ENCODE measurements at regions not wholly inside any gene's neighbourhood (a gene's known extent, or its start where the extent isn't known, plus 50 kb on each side); places are given as distances from the start of the nearest gene placed in this dataset.

DNA sequence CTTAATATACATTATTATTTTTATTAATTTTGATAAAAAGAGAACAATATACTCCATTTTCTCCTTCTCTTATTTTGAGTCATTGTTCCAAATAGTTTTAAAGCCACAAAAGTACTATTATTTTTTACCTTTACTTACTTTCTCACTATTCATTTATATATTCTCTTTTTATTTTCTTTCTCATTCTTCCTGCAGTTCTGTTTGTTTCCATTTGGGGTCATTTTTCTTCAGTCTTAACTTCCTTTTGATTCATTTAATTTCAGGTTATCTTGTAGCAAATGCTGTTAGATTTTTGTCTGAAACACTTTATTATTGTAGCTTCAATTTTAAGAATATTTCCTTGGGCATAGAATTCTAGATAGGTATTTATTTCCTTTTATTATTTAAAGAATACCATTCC lies 438.6 kb upstream of the EPHA5 start:
- H3K4me1 ChIP-seq (ENCODE audit: insufficient read depth, low read length): no peaks in the 10 kb centered on the region
- Mint-ChIP-seq H3K9me3 (ENCODE audit: unreplicated experiment) (no peaks in the 10 kb centered on the region), H3K4me3 (ENCODE audit: unreplicated experiment) (no peak overlapping the region), H3K27ac (ENCODE audit: unreplicated experiment) (no peak overlapping the region), H3K27me3 (ENCODE audit: low read depth, unreplicated experiment) (no peaks in the 10 kb centered on the region), H3K4me1 (ENCODE audit: low read depth, unreplicated experiment) (no peaks in the 10 kb centered on the region), H3K36me3 (ENCODE audit: low read depth, unreplicated experiment) (no peaks in the 10 kb centered on the region)
- H3K4me2 ChIP-seq (ENCODE audit: low read length): no peak overlapping the region
- FAIRE-seq (no peak), DNase-seq (ENCODE audit: low read depth) (no peak)
- no peaks in the 10 kb centered on the region for H3K27me3 ChIP-seq (ENCODE audit: insufficient read depth, low read length)
- no peaks in the 10 kb centered on the region for H3K79me2 ChIP-seq (ENCODE audit: insufficient read depth, low read length)
- H3K27ac ChIP-seq (ENCODE audit: low read depth, low read length): no peak overlapping the region
- no peak overlapping the region for H2AFZ ChIP-seq (ENCODE audit: low read depth, low read length)
- H4K20me1 ChIP-seq (ENCODE audit: insufficient read depth, low read length): no peaks in the 10 kb centered on the region
- no peaks in the 10 kb centered on the region for H3K9me3 ChIP-seq (ENCODE audit: insufficient read depth, low read depth, low read length)
- TF ChIP-seq, protein P1, sequence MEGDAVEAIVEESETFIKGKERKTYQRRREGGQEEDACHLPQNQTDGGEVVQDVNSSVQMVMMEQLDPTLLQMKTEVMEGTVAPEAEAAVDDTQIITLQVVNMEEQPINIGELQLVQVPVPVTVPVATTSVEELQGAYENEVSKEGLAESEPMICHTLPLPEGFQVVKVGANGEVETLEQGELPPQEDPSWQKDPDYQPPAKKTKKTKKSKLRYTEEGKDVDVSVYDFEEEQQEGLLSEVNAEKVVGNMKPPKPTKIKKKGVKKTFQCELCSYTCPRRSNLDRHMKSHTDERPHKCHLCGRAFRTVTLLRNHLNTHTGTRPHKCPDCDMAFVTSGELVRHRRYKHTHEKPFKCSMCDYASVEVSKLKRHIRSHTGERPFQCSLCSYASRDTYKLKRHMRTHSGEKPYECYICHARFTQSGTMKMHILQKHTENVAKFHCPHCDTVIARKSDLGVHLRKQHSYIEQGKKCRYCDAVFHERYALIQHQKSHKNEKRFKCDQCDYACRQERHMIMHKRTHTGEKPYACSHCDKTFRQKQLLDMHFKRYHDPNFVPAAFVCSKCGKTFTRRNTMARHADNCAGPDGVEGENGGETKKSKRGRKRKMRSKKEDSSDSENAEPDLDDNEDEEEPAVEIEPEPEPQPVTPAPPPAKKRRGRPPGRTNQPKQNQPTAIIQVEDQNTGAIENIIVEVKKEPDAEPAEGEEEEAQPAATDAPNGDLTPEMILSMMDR (IDR thresholded peaks at IDR 0.05; ENCODE audit: insufficient read depth, low read depth, low read length): no peak
- TF ChIP-seq EZH2 (IDR thresholded peaks at IDR 0.05; ENCODE audit: insufficient read depth, low read length): no peak
- H3K4me3 ChIP-seq (ENCODE audit: insufficient read depth, low read depth, low read length): no peak overlapping the region
- H3K36me3 ChIP-seq (ENCODE audit: insufficient read depth, low read length): no peaks in the 10 kb centered on the region
- H3K9ac ChIP-seq (ENCODE audit: low read length): no peak overlapping the region

DNA sequence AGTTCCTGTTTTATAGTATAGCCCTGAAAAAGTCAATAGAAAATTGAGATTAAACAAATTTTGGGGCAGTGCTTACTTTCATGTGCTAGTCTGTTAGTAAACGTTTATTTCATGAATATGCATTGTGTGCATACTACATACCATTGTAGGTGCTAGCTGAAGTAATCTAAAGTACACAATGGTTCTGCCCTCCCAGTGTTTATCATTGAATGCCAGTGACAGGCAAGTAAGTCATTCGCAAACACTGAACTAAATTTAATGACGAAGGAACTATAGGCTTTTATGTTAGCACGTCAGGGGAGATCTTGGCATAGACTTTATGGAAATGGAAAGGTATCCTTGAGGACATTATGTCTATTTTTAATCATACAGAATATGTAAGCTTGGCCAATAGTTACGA lies 426.9 kb upstream of the EPHA5 start:
- Histone ChIP-seq H4K20me1 (ENCODE audit: insufficient read depth, low read length) (no peaks in the 10 kb centered on the region), H3K79me2 (ENCODE audit: insufficient read depth, low read length) (no peaks in the 10 kb centered on the region), H3K9me3 (ENCODE audit: insufficient read depth, low read depth, low read length) (no peaks in the 10 kb centered on the region), H2AFZ (ENCODE audit: low read depth, low read length) (no peak overlapping the region), H3K4me2 (ENCODE audit: low read length) (no peak overlapping the region), H3K27ac (ENCODE audit: low read depth, low read length) (no peak overlapping the region), H3K9ac (ENCODE audit: low read length) (no peak overlapping the region), H3K27me3 (ENCODE audit: insufficient read depth, low read length) (no peaks in the 10 kb centered on the region), H3K36me3 (ENCODE audit: insufficient read depth, low read length) (no peaks in the 10 kb centered on the region), H3K4me1 (ENCODE audit: insufficient read depth, low read length) (no peaks in the 10 kb centered on the region), H3K4me3 (ENCODE audit: insufficient read depth, low read depth, low read length) (no peak overlapping the region)
- DNase-seq (ENCODE audit: low read depth) (no peak), FAIRE-seq (no peak)
- H3K27me3 Mint-ChIP-seq (ENCODE audit: low read depth, unreplicated experiment): no peaks in the 10 kb centered on the region
- no peaks in the 10 kb centered on the region for H3K36me3 Mint-ChIP-seq (ENCODE audit: low read depth, unreplicated experiment)
- TF ChIP-seq, protein P1 (IDR thresholded peaks at IDR 0.05; ENCODE audit: insufficient read depth, low read depth, low read length): no peak
- TF ChIP-seq EZH2 (IDR thresholded peaks at IDR 0.05; ENCODE audit: insufficient read depth, low read length): no peak
- H3K9me3 Mint-ChIP-seq (ENCODE audit: unreplicated experiment): peaks cover 2% of the 10 kb centered on the region
- H3K4me1 Mint-ChIP-seq (ENCODE audit: low read depth, unreplicated experiment): no peaks in the 10 kb centered on the region
- H3K27ac Mint-ChIP-seq (ENCODE audit: unreplicated experiment): no peak overlapping the region
- H3K4me3 Mint-ChIP-seq (ENCODE audit: unreplicated experiment): no peak overlapping the region

DNA sequence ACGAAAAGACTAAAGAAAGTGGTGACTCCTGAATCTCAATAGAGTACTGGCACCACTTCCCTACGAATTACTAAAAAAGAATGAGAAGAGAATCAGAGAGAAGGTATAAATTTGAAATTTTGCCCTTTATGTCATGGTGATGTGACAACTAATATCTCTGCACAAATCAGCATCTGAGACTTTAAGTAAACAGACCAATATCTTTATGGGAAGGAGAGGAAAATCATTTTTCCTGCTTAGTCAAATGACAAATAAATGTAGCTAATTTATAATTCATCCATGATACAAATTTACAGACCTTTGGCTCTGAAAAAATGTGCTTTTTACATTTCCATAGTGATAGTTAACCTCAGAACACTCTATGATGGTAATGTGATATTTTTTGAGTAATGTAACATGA lies 424.8 kb upstream of the EPHA5 start:
- no peak overlapping the region for H3K9ac ChIP-seq (ENCODE audit: low read length)
- TF ChIP-seq, protein P1 (IDR thresholded peaks at IDR 0.05; ENCODE audit: insufficient read depth, low read depth, low read length): no peak
- TF ChIP-seq EZH2 (IDR thresholded peaks at IDR 0.05; ENCODE audit: insufficient read depth, low read length): no peak
- H3K9me3 Mint-ChIP-seq (ENCODE audit: unreplicated experiment): peaks cover 7% of the 10 kb centered on the region

More for the DNA sequence above, 424.8 kb upstream of the EPHA5 start:
- H3K27me3 ChIP-seq (ENCODE audit: insufficient read depth, low read length): no peaks in the 10 kb centered on the region
- H3K27ac ChIP-seq (ENCODE audit: low read depth, low read length): no peak overlapping the region
- H3K4me1 Mint-ChIP-seq (ENCODE audit: low read depth, unreplicated experiment): peaks cover 4% of the 10 kb centered on the region
- no peak overlapping the region for H3K4me3 ChIP-seq (ENCODE audit: insufficient read depth, low read depth, low read length)
- H3K36me3 Mint-ChIP-seq (ENCODE audit: low read depth, unreplicated experiment): no peaks in the 10 kb centered on the region
- H4K20me1 ChIP-seq (ENCODE audit: insufficient read depth, low read length): no peaks in the 10 kb centered on the region
- no peak for DNase-seq (ENCODE audit: low read depth)
- H2AFZ ChIP-seq (ENCODE audit: low read depth, low read length): no peak overlapping the region
- H3K36me3 ChIP-seq (ENCODE audit: insufficient read depth, low read length): no peaks in the 10 kb centered on the region
- no peaks in the 10 kb centered on the region for H3K27me3 Mint-ChIP-seq (ENCODE audit: low read depth, unreplicated experiment)
- H3K79me2 ChIP-seq (ENCODE audit: insufficient read depth, low read length): no peaks in the 10 kb centered on the region
- H3K9me3 ChIP-seq (ENCODE audit: insufficient read depth, low read depth, low read length): no peaks in the 10 kb centered on the region
- no peak overlapping the region for H3K4me2 ChIP-seq (ENCODE audit: low read length)
- H3K27ac Mint-ChIP-seq (ENCODE audit: unreplicated experiment): no peak overlapping the region
- no peak overlapping the region for H3K4me3 Mint-ChIP-seq (ENCODE audit: unreplicated experiment)
- FAIRE-seq: no peak
- H3K4me1 ChIP-seq (ENCODE audit: insufficient read depth, low read length): no peaks in the 10 kb centered on the region

Measured in astrocyte (in vitro differentiated cells and primary cell).